Fibroblast of peridontal ligament (primary cell): ENCODE measurements at regions not wholly inside any gene's neighbourhood (a gene's known extent, or its start where the extent isn't known, plus 50 kb on each side); places are given as distances from the start of the nearest gene placed in this dataset.

Source experiments
- DNase-seq: peaks from one replicate; pipeline ENCODE4 v3.0.0-alpha.2; 2010; ENCODE audit errors: extremely low read depth

DNA sequence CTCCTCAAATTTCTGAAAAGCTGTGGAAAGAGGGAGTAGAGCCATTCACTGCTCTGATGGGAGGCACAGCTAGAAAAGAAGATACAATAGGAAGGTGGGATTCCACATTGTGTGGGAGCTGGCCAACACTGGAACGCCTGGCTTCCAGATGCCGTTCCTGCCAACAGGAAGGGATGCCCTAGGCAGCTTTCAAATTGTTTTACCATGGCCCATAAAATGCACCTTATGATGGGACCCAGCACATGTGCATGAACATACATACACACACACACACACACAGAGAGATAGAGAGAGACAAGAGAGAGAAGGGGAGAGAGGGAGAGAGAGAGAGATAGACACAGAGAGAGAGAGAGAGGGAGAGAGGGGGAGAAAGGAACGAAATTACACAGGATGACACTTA, 86.1 kb upstream of the BZW1 start:
- no peak for DNase-seq

DNA sequence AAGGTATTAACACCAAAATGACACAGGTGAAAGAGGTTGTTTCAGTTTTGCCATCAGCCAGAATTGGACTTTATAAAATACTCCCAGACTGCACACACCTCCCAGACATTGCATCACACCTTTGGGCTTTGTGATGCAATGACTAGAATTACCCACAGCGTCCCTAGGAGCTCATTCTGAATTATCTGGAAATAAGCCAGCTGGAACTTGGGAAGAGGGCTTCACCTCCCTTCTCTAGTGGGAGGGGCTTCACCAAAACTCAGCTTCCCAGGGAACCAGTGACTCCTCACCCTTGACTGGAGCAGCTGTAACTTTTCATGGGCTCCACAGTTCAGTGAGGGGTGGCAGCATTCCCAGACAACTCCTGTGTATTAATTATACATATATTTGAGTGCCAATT, 83.1 kb upstream of the BZW1 start:
- DNase-seq, result no peak

DNA sequence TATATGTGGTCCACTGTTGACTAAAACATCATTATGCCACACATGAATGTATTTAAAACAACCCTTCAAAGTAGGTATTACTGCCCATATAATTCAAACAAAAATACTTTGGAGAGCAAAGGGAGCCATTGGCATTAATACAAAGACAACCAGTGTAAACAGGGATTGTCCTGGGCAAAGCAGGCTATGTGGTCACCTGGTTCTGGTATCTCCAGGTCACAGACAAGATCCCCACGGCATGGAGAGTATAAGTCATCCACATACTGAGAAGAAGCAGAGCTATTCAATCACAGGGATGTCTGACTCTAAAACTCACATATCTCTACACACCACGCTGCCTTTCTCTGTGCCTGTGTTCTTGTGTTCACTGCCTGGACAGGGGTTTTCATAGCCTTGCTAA, 81.4 kb upstream of the BZW1 start:
- no peak for DNase-seq

DNA sequence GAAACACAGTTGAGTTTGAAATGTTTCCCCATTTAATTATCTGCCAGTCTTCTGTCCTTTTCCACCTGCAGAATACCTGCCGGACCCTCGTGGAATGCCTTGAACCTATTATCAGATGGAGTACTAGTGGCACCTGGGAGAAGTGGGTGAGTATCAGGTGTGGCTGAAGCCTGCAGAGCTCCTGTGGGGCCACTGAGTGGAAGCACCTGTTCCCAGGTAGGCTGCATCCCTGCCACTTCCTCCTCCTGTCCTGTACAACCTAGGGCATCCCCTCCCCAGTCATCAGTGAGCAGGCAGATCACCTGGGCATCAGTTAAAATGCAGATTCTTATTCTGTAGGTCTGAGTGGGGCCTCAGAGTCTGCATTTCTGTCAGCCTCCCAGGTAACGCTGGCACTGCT, 80.8 kb upstream of the BZW1 start:
- DNase-seq, result no peak

DNA sequence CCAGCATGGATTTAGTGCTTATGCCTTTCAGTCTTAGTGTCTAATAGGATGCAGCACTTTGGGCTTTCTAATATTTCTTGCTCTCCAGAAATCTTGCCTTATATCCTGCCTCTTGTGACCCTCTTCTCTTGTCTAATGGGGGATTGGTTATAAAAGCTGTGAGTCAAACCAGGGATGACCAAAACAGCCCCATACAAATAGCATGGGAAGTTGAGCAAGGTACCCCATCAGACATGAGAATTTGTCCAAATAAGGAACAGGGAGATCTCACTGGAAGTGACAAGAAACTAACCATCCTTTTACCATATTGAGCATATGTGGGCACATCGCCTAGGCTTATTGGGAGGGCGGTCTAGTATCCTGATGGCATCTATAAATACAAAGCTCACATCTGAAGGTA, 78.8 kb upstream of the BZW1 start:
- no peak for DNase-seq

DNA sequence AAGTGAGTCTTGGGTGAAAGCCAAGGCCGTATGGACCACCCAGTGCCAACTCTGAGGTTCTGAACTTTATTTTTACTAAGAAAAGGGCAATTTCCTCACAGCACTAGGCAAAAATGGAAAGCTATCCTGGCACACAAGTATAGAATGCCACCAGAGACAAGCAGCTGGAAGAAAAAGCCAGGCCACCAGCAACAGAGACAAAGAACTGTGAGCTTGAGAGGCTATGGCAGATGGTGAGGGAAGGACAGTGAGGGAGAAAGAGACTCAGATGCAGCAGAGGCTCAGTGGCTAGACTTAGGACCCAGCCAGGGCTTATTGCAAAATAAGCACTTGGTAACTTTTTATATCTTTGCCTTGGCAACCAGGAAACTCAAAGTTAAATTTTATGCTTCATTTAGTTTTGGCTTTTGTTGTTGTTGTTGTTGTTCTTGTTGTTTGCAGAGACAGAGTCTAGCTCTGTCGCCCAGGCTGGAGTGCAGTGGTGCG, 78.0 kb upstream of the BZW1 start:
- DNase-seq, result no peak

DNA sequence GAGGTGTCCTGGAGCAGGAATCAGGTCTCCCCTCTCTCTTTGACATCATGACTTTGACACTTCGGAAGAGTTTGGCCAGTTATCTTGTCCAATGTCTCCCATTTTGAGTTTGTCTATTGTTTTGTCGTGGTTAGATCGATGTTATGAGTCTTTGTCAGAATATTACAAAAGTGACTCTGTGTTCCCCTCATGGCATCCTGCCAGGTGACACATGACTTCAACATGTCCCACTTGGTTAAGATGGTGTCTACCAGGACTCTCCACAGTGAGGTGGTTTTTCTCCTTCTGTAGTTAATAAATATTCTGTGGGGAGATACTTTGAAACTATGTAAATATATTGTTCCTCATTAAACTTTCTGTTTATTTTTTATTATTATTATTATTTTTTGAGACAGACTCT, 76.6 kb upstream of the BZW1 start:
- DNase-seq, result no peak

DNA sequence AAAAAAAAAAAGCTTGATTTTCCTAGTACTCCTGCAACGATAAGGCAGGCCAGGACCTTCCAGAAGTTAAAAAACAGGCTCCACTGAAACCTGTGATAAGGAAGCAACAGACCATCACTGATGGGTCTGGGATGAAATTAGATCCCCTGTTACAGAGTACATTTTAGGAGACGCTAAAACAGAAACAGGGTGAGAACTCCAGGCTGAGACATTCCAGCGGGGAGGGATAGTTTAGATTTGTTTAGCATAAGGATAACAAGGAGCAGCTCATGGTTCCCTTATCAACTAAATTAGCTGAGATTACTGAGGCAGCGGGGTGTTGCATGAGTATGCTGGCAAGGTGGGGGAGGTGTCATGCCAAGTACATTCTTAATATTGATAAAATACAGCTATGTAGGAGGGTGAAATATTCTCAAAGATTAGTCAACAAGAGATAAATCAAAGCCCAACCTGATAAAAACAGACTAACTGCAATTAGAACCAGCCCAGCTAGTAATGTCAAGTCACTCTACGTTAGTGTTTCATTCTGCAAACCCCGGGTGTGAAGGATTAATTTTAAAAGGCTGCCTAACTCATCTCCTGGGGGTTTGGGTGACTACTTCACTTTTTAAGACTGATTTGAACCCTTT, 75.0 kb upstream of the BZW1 start:
- no peak for DNase-seq

DNA sequence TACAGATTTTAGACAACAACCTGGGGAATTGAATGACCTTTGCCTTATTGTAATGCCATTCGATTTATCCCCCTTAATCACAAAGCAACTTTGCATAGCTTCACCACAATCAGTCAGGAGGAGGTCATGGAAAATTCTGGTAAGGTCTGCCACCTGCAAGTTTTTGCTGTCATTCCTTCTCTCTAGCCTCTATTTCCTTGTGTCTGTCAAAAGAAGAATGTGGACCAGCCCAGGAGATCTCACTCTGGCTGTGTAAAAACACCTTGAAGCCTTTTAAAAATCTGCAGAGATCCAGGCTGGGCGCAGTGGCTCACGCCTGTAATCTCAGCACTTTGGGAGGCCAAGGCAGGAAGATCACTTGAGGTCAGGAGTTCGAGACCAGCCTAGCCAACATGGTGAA, 74.1 kb upstream of the BZW1 start:
- DNase-seq, result no peak

DNA sequence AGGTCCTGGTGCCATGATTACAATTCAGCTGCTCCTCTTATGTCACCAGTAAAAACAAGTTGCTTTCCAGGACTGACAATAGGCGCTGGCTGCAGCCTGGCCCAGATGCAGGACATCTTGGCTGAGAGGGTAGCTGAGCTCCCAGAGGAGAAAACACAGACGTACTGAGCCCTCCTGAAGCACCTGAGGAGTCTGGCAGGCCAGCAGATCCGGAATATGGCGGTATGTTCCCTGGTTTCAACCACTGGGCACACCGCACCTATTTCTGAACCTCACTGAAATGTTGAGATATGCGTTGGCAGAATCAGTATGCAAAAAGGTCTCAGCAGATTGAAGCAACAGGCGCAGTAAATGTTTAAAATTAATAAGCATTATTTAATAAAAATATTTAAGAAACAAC, 73.1 kb upstream of the BZW1 start:
- no peak for DNase-seq

DNA sequence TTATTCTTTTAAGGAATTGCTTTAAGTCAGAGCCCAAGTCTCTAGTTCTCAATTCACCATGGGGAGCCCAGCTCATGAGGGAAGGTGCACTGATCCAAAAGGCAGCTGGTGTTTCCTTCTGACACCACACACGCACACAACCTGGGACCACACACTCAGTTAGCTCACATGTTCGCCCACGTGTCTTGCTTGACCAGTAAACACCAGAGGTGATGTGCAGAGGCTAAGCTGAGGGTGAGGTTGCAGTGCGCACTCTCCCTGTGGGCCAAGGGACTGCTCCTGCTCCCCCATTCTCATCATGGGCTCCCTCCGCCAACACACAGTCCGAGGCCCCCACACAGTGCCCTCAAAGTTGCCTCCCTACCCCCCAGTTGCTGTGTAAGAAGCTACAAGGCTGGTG, 70.8 kb upstream of the BZW1 start:
- DNase-seq, result no peak

DNA sequence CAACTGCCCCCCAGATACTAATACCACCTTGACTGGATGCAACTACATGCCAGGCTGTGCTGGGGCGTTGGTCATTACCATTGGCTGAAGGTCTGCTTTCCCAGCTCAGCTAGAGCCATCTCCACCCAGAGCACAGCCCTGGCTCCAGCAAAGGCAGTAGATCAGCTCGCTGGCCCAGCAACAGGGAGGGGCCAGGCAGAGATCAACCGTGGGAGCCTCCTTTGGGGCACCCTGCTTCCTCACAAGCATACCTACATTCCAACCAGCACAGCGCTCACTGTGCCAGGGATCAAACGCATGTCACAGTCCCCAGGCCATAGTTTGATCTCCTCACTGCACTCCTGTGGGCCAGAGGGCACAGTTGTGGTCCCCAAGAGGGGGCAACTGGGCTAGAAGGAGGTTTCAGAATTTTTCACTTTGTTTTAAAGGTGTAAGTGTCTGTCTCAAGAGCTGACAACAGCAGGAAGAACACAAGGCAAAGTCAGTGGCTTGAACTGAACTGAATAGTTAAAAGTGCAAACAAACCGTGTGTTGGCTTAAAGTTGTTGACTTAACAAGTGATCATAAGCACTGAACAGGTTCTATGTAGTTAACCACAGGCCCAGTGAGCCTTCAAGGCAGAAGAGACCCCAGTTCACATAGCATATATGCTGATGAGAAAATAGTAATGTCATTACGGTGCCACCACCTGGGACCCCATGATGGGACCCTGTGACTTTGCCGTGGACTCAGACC, 70.1 kb upstream of the BZW1 start:
- no peak for DNase-seq

DNA sequence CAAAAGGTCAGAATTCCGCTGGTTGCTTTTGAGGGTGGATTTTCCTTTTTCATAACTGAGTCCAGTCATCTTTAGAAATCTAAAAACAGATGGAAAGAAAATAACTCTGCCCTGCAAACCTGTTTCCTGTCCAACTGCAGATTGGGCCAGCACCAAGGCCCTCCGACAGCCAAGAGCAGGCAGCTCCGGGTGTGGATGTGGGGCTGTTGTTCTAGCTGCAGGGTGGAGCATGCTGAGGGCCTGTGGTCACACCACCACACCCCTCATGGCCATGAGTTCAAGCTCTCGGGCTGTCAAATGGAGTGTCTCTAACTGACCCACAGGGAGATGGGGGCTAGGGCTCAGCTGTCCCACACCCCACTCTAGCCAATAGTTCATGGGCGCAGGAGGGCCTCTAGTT, 69.3 kb upstream of the BZW1 start:
- peak; percentile 83 for DNase-seq

DNA sequence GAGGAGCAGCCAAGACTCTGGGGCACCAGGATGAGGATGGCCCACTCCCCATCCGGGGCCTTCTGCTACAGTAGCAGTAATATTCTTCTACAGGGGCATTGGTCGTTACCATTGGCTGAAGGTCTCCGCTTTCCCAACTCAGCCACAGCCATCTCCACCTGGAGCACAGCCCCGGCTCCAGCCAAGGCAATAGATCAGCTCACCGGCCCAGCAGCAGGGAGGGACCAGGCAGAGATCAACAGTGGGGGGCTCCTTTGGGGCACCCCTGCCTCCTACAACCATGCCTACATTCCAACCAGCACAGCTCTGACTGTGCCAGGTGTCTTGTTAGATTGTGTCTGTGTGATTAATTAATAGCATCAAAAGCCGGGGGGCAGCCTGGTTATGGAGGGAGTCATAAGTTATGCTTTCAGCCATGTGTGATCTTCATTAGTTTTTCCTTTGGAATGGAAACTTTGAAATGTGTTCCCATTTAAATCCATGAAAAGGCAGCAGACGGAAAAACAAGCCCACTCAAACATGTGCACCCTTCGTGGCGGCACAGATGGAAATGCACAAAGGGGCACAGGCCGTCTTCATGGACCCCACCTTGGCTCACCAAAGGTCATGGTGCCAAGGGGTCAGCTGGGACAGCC, 68.6 kb upstream of the BZW1 start:
- DNase-seq, result no peak

DNA sequence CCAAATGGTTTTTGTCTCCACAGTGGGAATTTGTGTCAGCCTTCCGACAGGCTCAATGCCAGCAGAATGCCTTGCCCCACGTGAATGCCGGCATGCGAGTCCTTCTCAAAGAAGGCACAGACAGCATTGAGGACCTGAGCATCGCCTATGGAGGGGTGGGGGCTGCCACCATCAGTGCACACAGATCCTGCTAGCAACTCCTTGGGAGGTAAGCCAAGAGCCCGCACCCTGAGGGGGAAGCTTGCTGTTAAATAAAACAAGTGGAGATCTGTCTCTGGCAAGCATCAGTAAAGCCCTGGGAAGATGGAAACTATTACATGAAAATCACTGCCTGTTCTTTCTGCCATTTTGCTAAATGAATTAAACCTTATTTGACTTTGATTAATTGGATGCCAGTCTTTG, 67.5 kb upstream of the BZW1 start:
- no peak for DNase-seq

DNA sequence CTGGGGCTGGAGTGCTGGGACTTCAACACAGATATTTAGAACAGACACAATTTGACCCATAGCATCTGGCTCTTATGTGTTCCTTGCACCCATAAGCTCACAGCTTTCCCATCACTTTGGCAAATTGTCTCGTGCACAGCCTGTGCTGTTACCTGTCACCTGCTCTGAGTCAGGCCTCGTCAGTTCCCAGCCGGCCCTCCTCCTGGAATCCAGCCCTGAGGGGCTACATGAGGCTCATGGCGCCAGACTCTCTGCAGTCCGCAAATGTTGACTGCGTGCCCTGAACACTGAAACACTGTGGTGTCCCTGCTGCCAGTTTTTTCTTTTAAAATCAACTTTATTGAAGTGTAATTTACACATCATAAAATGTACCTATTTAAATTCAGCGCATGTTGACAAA, 65.4 kb upstream of the BZW1 start:
- no peak for DNase-seq

DNA sequence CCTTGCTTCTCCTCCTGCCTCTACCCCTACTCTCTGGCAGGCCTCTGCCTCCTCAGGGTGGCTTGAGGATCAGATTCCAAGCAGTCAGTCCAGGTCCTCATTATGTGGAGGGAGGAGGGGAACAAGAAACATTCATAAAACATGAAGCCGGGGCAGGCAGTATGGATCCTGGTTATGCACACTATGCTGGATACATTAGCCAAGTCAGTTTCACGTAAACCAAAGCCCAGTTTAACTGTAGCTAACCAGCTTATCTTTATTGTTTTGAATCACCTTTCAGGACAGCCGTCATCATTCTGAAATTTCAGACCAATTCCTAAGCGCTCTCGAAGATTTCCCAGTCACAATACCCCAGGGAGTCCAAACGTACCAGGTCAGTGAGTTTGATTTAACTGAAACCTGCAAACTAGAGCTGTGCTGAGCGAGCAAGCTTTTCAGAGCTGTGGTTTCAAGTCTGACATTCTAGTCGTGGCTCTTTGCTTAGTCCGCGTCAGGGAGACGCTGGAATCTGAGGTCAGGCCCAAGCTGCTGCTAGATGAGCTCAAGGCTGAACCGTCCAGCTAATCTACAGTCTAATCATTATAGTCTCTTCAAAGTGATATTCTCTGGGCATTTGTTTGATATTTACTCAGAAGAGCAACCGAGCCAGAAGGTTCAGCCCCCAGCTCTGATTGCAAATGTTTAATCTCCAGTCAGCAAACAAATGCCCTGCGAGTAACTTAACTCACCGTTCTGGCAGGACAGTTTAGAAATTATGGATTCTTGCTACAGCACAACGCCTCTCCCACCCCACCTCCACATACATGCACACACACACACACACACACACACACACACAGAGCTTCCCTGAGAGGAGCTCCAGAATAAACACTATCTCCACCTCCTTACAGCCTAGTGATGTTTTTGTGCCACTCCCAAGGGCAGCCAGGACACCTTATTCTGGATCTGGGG, 63.8 kb upstream of the BZW1 start:
- DNase-seq, result peak; percentile 95

DNA sequence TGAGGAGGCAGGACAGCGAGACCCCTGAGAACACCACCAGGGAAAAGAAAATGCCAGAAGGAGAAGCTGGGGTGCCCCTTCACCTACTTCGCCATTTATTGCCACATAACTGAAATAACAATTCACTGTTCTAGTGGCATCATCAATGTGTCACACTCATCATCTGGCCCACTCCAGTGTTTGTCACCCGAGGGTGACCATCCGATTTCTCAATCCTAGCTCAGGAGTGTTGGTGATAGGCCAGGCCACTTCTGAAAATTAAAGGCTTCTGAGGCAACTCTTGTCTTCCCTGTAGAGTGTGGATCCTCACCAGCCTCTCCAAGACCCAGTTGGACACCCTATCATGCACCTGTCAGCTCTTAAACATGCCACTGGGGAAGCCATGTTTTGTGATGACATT, 62.9 kb upstream of the BZW1 start:
- DNase-seq, result no peak

DNA sequence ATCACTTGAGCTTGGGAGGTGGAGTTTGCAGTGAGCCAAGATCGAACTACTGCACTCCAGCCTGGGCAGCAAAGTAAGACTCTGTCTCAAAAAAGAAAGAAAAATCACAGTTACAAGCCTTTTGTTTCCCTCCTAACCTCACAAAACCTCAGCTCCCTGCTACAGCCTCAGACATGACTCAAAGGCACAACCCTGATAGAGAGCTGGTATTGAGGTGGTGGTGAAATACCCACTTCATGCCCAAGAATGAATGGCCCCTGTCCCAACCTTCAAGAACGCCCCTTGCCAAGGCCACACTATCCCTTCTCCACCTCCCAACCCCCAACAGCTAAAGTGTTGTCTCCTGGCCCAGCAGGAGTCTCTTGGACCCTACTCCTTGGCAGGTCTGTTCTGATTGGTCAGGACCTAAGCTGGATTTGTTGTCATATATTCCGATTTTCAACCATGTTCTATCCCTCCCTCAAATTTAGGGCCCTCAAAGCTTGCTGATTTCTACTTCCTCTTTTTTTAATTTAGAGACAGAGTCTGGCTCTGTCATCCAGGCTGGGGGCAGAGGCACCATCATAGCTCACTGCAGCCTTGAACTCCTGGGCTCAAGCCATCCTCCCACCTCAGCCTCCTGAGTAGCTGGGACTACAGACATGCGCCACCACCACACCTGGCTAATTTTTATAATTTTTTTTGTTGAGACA, 61.9 kb upstream of the BZW1 start:
- DNase-seq, result no peak

DNA sequence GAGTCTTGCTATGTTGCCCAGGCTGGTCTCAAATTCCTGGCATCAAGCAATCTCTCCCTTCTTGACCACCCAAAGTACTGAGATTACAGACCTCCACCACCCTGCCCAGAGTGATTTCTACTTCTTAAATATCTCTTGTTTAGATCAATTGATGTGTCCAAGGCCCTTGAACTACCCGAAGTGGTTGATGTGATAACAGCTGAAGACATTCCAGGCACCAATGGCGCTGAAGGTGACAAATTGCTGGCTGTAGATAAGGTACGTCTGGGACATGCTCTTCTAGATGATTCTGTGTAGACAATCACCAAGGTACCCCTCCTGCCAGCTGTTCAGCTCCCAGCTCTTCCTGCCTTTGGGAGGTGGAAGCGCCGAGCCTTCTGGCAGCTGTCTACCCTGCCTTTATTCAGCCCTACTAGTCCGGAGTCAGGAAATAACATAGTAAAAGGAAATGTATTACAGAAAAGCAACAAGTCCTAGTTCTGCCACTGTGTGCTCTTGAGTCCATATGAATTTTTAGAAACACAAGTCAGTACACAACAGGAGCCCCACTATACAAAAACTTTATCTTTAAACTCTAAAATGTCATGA, 61.3 kb upstream of the BZW1 start:
- no peak for DNase-seq

DNA sequence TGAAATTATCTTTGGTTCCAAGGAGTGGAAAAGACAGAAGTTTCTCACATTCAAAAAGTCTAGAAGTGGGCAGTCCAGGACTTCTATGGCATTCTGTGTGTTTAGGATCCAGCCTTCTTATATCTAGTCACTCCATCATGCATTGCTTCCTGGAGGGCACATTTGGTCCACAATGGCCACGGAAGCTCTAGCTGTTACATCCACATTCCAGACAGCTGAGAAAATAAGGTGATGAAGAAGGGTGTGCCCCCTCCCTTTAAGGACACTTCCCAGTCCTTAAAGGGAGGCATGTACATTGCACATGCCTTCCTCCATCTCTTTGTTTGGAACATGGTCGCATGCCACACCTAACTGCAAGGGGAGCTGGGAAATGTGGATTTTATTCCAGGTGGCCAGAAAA, 59.9 kb upstream of the BZW1 start:
- no peak for DNase-seq
